ENCODE measurements at regions not wholly inside any gene's neighbourhood (a gene's known extent, or its start where the extent isn't known, plus 50 kb on each side); places are given as distances from the start of the nearest gene placed in this dataset.

DNA sequence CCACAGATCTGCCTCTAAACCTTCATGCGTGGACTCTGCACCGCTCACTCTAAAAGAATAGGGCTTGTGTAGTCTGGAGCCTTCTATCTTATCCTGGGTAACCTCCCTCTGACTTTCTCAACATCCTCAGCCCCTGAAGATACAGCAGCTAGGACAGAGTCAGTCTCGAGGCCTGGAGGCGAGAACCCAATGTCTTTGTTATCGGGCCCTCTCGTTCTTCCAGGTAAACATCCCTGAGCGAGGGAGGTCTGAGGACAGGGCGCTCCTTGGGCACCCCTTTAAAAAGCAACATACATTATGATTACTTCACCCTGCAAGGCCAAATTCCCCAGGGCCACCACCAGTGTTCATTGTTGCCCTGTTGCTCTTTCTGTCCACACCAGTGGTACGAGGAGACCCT lies 75.4 kb upstream of the PRNP start:
- CTCF ChIA-PET, result interaction anchor here (0.9 to 2.9 kb wide), 2 partner anchors 109 to 111 kb away, joined by 4 to 19 read pairs; partner anchors contain the start of gene PRND

More for the DNA sequence above, 75.4 kb upstream of the PRNP start:
- POLR2A ChIA-PET, result no interaction called here
- Histone ChIP-seq H3K4me3 (replicated peaks in 1 of 3; ENCODE audit: insufficient read depth in 1 of 3, low read depth in 1 of 3, low read length in 3 of 3) (no peak overlapping the region), H3K4me2 (ENCODE audit: insufficient read depth, low read length) (no peak overlapping the region), H3K9me3 (replicated peaks; ENCODE audit: control insufficient read depth, insufficient read depth, low read length) (no peaks in the 10 kb centered on the region), H4K20me1 (replicated peaks; ENCODE audit: control insufficient read depth, extremely low read depth, insufficient read depth, low read length) (no peaks in the 10 kb centered on the region), H3K27ac (ENCODE audit: insufficient read depth, low read depth, low read length) (no peak overlapping the region), H3K79me2 (ENCODE audit: control insufficient read depth, insufficient read depth, low read length) (no peaks in the 10 kb centered on the region), H3K36me3 (ENCODE audit: control insufficient read depth in 2 of 2, extremely low read depth in 1 of 2, insufficient read depth in 2 of 2, low read length in 2 of 2) (no peaks in the 10 kb centered on the region), H2AFZ (ENCODE audit: low read depth, low read length) (no peak overlapping the region), H3K9ac (replicated peaks; ENCODE audit: extremely low read depth, insufficient read depth, low read length) (no peak overlapping the region), H3K27me3 (ENCODE audit: control insufficient read depth in 2 of 2, insufficient read depth in 2 of 2, low read length in 2 of 2) (peaks cover 0 to 5% of the 10 kb centered on the region in 2 experiments), H3K9me1 (replicated peaks; ENCODE audit: control insufficient read depth, extremely low read depth, insufficient read depth, low read length) (no peaks in the 10 kb centered on the region), H3K4me1 (ENCODE audit: control insufficient read depth, extremely low read depth, insufficient read depth, low read length) (no peaks in the 10 kb centered on the region)
- TF ChIP-seq, protein P1, sequence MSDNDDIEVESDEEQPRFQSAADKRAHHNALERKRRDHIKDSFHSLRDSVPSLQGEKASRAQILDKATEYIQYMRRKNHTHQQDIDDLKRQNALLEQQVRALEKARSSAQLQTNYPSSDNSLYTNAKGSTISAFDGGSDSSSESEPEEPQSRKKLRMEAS (IDR thresholded peaks at IDR 0.05; ENCODE audit: insufficient read depth, insufficient read length), result no peak
- TF ChIP-seq GATA2 (IDR thresholded peaks at IDR 0.05; ENCODE audit: insufficient read depth, insufficient read length, low read depth, low read length) (no peak), POLR2AphosphoS5 (IDR thresholded peaks at IDR 0.05; ENCODE audit: insufficient read depth, low read depth, low read length) (no peak), JUN (IDR thresholded peaks at IDR 0.05; ENCODE audit: borderline replicate concordance, insufficient read depth, insufficient read length, low read depth) (no peak), EZH2 (IDR thresholded peaks at IDR 0.05; ENCODE audit: borderline replicate concordance, low read depth, low read length, severe bottlenecking) (no peak), POLR2A (IDR thresholded peaks at IDR 0.05; ENCODE audit: low read depth, low read length) (no peak), FOS (IDR thresholded peaks at IDR 0.05; ENCODE audit: borderline replicate concordance, insufficient read depth, low read length) (no peak), MYC (IDR thresholded peaks at IDR 0.05; ENCODE audit: low read depth, low read length) (no peak)
- TF ChIP-seq, protein P2, sequence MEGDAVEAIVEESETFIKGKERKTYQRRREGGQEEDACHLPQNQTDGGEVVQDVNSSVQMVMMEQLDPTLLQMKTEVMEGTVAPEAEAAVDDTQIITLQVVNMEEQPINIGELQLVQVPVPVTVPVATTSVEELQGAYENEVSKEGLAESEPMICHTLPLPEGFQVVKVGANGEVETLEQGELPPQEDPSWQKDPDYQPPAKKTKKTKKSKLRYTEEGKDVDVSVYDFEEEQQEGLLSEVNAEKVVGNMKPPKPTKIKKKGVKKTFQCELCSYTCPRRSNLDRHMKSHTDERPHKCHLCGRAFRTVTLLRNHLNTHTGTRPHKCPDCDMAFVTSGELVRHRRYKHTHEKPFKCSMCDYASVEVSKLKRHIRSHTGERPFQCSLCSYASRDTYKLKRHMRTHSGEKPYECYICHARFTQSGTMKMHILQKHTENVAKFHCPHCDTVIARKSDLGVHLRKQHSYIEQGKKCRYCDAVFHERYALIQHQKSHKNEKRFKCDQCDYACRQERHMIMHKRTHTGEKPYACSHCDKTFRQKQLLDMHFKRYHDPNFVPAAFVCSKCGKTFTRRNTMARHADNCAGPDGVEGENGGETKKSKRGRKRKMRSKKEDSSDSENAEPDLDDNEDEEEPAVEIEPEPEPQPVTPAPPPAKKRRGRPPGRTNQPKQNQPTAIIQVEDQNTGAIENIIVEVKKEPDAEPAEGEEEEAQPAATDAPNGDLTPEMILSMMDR (IDR thresholded peaks at IDR 0.05; ENCODE audit: extremely low read depth in 1 of 2, insufficient read depth in 1 of 2, low read depth in 1 of 2, low read length in 2 of 2), result no peak
- dilution Hi-C loops (cut with MboI; ENCODE audit: extremely low pct_ligation_motif_present, low sequenced_read_pairs), result no loop called here
- FAIRE-seq (no peak), DNase-seq (ENCODE audit: low read depth, low spot score) (no peak)
- intact Hi-C loops (cut with micrococcal nuclease), result no loop called here
- no TSS peak for BruUV-seq (replicated peaks)
